Thyroid gland (tissue), 4 donors: ENCODE measurements at regions not wholly inside any gene's neighbourhood (a gene's known extent, or its start where the extent isn't known, plus 50 kb on each side); places are given as distances from the start of the nearest gene placed in this dataset.

Experiments
- DNase-seq, 2 donors: peaks; one replicate each; pipeline ENCODE4 v3.0.0-alpha.2; 2019
- H3K27ac ChIP-seq, 3 donors: fragments of 200-600 bp; sonication (generic); 1 replicate in 2 of 3; 2 replicates in 1 of 3; pipeline ENCODE4 v1.5.1; 2016 to 2019; ENCODE audit warnings: mild to moderate bottlenecking in 1 of 3, moderate library complexity in 1 of 3
- H3K27me3 ChIP-seq: fragments of 200-600 bp; sonication (generic); one replicate; pipeline ENCODE4 v1.5.1; 2019
- H3K36me3 ChIP-seq, 2 donors: fragments of 200-600 bp; sonication (generic); one replicate each; pipeline ENCODE4 v1.5.1; 2016 to 2019
- H3K4me1 ChIP-seq, 2 donors: fragments of 200-600 bp; sonication (generic); one replicate each; pipeline ENCODE4 v1.5.1; 2017 to 2019
- H3K4me3 ChIP-seq, 3 donors: fragments of 200-600 bp; sonication (generic); replicated peaks in 1 of 3; 1 replicate in 2 of 3; 2 replicates in 1 of 3; pipeline ENCODE4 v1.5.1; 2016; ENCODE audit warnings: mild to moderate bottlenecking in 1 of 3
- H3K9me3 ChIP-seq: fragments of 200-600 bp; sonication (generic); one replicate; pipeline ENCODE4 v1.5.1; 2017
- POLR2A ChIP-seq, 2 donors: fragments of 450-650 bp; IDR thresholded peaks; one replicate each; pipeline ENCODE4 v1.6.1; 2017; ENCODE audit warnings: antibody characterized with exemption in 2 of 2, mild to moderate bottlenecking in 2 of 2, moderate library complexity in 1 of 2
- WGBS, 2 donors: methylation state at CpG; one replicate each; pipeline ENCODE4 v1.1.5; 2017; 5-methylcytosine and 5-hydroxymethylcytosine counted together
- intact Hi-C: fragments of 100-400 bp; cut with DNase I; formaldehyde crosslinking; loops from one replicate; pipeline ENCODE4 v1.15.1; 2023
- TF ChIP-seq, protein P1 (sequence below), 6 experiments: fragments of 200-600 bp in 3 of 6; fragments of 450-650 bp in 3 of 6; sonication (generic) in 3 of 6; IDR thresholded peaks; one replicate each; pipeline ENCODE4 v1.5.1; 2016 to 2019; ENCODE audit warnings: antibody characterized with exemption in 6 of 6, mild to moderate bottlenecking in 2 of 6, inconsistent platforms in 1 of 6, moderate library complexity in 1 of 6

DNA sequence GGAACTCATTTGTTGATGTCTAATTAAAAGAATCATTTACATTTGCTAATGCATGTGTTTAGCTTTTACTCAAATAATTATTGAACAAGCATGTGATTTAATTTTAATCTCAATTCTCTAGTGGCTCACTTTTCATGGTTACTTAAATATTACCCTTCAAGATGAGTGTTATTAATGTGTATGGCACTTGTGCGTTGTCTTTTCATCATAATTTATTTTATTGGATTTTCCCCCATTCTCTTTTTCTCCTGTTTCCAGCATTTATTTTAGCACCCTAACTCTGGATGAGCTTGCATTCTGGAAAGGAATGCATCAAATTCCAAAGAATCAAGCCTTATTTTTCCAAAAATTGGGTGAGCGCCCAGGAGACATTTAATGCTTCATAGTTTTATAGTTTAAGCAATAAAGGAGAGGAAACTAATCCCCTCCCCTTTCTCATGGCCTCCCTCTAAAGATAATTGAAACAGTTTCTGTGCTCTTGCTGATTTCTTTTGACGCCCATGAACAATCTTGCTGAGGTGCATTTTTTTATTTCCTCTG, 191.1 kb upstream of the FAT4 start:
- intact Hi-C loops, result no loop called here
- no peaks in the 10 kb centered on the region for H3K4me1 ChIP-seq
- 86 to 89% methylated on average over 3 of the region's 3 CpGs for WGBS, 2 donors

GRCh38 chr4:125121581-125121980, 193.2 kb upstream of the FAT4 start:
- intact Hi-C loops, result no loop called here
- Histone ChIP-seq H3K27me3 (no peaks in the 10 kb centered on the region), H3K4me1 (no peaks in the 10 kb centered on the region), H3K9me3 (no peaks in the 10 kb centered on the region), H3K27ac (no peak overlapping the region), H3K36me3 (no peaks in the 10 kb centered on the region), H3K4me3 (no peak overlapping the region)
- DNase-seq, result no peak
- TF ChIP-seq, protein P1, sequence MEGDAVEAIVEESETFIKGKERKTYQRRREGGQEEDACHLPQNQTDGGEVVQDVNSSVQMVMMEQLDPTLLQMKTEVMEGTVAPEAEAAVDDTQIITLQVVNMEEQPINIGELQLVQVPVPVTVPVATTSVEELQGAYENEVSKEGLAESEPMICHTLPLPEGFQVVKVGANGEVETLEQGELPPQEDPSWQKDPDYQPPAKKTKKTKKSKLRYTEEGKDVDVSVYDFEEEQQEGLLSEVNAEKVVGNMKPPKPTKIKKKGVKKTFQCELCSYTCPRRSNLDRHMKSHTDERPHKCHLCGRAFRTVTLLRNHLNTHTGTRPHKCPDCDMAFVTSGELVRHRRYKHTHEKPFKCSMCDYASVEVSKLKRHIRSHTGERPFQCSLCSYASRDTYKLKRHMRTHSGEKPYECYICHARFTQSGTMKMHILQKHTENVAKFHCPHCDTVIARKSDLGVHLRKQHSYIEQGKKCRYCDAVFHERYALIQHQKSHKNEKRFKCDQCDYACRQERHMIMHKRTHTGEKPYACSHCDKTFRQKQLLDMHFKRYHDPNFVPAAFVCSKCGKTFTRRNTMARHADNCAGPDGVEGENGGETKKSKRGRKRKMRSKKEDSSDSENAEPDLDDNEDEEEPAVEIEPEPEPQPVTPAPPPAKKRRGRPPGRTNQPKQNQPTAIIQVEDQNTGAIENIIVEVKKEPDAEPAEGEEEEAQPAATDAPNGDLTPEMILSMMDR (IDR thresholded peaks at IDR 0.05), result no peak
- no peak for TF ChIP-seq POLR2A (IDR thresholded peaks at IDR 0.05)

More for the DNA sequence above, 191.1 kb upstream of the FAT4 start:
- no peak for DNase-seq
- Histone ChIP-seq H3K4me3 (no peak overlapping the region), H3K27ac (no peak overlapping the region), H3K9me3 (no peaks in the 10 kb centered on the region), H3K27me3 (no peaks in the 10 kb centered on the region), H3K36me3 (no peaks in the 10 kb centered on the region)
- TF ChIP-seq, protein P1 (IDR thresholded peaks at IDR 0.05), result no peak
- TF ChIP-seq POLR2A (IDR thresholded peaks at IDR 0.05), result no peak

- 40 to 41% methylated on average over 1 of the region's 1 CpG for WGBS, 2 donors
- no peak for TF ChIP-seq POLR2A (IDR thresholded peaks at IDR 0.05)
- TF ChIP-seq, protein P1 (IDR thresholded peaks at IDR 0.05), result no peak
- Histone ChIP-seq H3K4me3 (no peak overlapping the region), H3K4me1 (no peaks in the 10 kb centered on the region), H3K27me3 (no peaks in the 10 kb centered on the region), H3K27ac (no peak overlapping the region), H3K9me3 (no peaks in the 10 kb centered on the region), H3K36me3 (no peaks in the 10 kb centered on the region)
- DNase-seq, result no peak
- intact Hi-C loops, result no loop called here
Measured at GRCh38 chr4:125116431-125116830, 198.3 kb upstream of the FAT4 start.

DNA sequence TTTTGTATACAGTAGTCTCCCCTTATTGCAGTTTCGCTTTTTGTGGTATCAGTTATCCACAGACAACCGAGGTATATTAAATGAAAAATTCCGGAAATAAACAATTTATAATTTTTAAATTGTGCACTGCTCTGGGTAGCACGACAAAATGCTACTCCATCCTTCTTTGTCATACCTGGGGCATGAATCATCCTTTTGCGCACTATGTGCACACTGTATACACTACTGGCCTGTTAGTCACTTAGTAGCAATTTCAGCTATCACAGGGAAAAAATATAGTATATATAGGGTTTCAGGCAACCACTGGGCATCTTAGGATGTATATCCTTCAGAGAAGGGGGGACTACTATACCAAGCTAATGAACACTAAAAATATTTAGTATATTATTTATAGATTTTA, 198.8 kb upstream of the FAT4 start:
- no peak for DNase-seq
- Histone ChIP-seq H3K36me3 (no peaks in the 10 kb centered on the region), H3K4me1 (no peaks in the 10 kb centered on the region), H3K4me3 (no peak overlapping the region), H3K27me3 (no peaks in the 10 kb centered on the region), H3K27ac (no peak overlapping the region), H3K9me3 (no peaks in the 10 kb centered on the region)
- TF ChIP-seq, protein P1 (IDR thresholded peaks at IDR 0.05), result no peak
- 83 to 94% methylated on average over 5 of the region's 5 CpGs for WGBS, 2 donors
- intact Hi-C loops, result no loop called here

GRCh38 chr4:125115476-125115875, 199.3 kb upstream of the FAT4 start:
- H3K4me3 ChIP-seq, result no peak overlapping the region
- no peak overlapping the region for H3K27ac ChIP-seq
- intact Hi-C loops, result no loop called here
- no peaks in the 10 kb centered on the region for H3K27me3 ChIP-seq
- 35 to 82% methylated on average over 1 of the region's 1 CpG for WGBS, 2 donors
- H3K9me3 ChIP-seq, result no peaks in the 10 kb centered on the region
- H3K36me3 ChIP-seq, result no peaks in the 10 kb centered on the region
- no peaks in the 10 kb centered on the region for H3K4me1 ChIP-seq
- DNase-seq, result no peak
- TF ChIP-seq POLR2A (IDR thresholded peaks at IDR 0.05), result no peak

DNA sequence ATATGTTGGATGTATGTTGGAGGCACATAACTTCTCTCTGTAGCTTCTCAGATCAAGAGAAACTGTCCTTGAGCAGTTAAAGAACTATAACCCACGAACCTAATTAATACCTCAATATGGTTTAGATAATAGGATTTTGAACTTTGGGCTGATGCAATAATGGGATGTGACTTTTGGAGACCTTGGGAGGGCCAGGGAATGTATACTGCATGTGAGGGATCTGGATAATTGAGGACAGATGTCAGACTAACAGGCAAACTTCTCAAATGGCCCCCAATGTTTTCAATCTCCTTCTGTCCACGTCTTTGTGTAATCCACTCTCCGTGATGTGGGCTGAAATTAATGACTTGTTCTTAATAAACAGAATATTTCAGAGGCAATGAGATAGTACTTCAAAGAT, 202.2 kb upstream of the FAT4 start:
- no peak overlapping the region for H3K27ac ChIP-seq
- 93 to 96% methylated on average over 3 of the region's 3 CpGs for WGBS, 2 donors
- H3K27me3 ChIP-seq, result no peaks in the 10 kb centered on the region
- H3K36me3 ChIP-seq, result no peaks in the 10 kb centered on the region
- H3K4me1 ChIP-seq, result no peaks in the 10 kb centered on the region
- no peaks in the 10 kb centered on the region for H3K9me3 ChIP-seq
- no peak overlapping the region for H3K4me3 ChIP-seq
- intact Hi-C loops, result no loop called here
- DNase-seq, result no peak
- TF ChIP-seq, protein P1 (IDR thresholded peaks at IDR 0.05), result no peak
- no peak for TF ChIP-seq POLR2A (IDR thresholded peaks at IDR 0.05)
